ENCODE measurements at regions not wholly inside any gene's neighbourhood (a gene's known extent, or its start where the extent isn't known, plus 50 kb on each side); places are given as distances from the start of the nearest gene placed in this dataset.

- TF ChIP-seq CTCF (IDR thresholded peaks at IDR 0.05; ENCODE audit: low read depth, low read length, missing control alignments), result no peak
- in situ Hi-C loops (cut with HindIII; ENCODE audit: low pct_ligation_motif_present, low sequenced_read_pairs), result no loop called here
- DNase-seq, result no peak
- no peaks in the 10 kb centered on the region for H3K36me3 ChIP-seq (replicated peaks)
- no peaks in the 10 kb centered on the region for H3K27me3 ChIP-seq (replicated peaks)
- H3K4me3 ChIP-seq (ENCODE audit: low read depth, low read length), result no peak overlapping the region
- no peak overlapping the region for H3K27ac ChIP-seq
Measured at GRCh38 chr2:235257590-235257989, 236.3 kb upstream of the AGAP1 start.

GRCh38 chr2:235262750-235263149, 231.1 kb upstream of the AGAP1 start:
- in situ Hi-C loops (cut with HindIII; ENCODE audit: low pct_ligation_motif_present, low sequenced_read_pairs), result no loop called here
- no peak for TF ChIP-seq CTCF (IDR thresholded peaks at IDR 0.05; ENCODE audit: low read depth, low read length, missing control alignments)
- H3K27me3 ChIP-seq (replicated peaks), result no peaks in the 10 kb centered on the region
- H3K4me3 ChIP-seq (ENCODE audit: low read depth, low read length), result no peak overlapping the region
- DNase-seq, result no peak
- peak overlapping the region; percentile 79 for H3K27ac ChIP-seq
- H3K36me3 ChIP-seq (replicated peaks), result no peaks in the 10 kb centered on the region

GRCh38 chr2:235263205-235264120, 230.4 kb upstream of the AGAP1 start:
- Histone ChIP-seq H3K4me3 (ENCODE audit: low read depth, low read length) (peak overlapping the region; percentile 34), H3K36me3 (replicated peaks) (no peaks in the 10 kb centered on the region), H3K27me3 (replicated peaks) (no peaks in the 10 kb centered on the region), H3K27ac (peak overlapping the region; percentile 79)
- in situ Hi-C loops (cut with HindIII; ENCODE audit: low pct_ligation_motif_present, low sequenced_read_pairs), result no loop called here
- DNase-seq, result peak; percentile 96
- TF ChIP-seq CTCF (IDR thresholded peaks at IDR 0.05; ENCODE audit: low read depth, low read length, missing control alignments), result peak; percentile 5

DNA sequence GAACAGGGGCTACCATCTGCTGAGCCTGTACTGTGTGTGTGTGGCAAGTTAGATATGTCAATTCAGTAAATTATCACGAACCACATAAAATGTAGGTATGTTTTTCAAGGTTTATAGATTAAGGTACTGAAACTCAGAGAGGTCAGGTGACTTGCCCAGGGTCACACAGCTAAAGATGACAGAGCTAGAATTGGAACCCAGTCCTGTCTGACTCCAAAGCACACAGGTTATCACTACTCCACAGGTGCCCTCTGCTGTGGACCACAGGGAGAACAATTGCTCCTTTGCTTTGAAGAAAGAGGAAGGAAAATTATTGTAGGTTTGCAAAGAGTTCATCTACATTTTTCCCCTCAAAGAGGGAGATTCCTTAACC, 229.7 kb upstream of the AGAP1 start:
- in situ Hi-C loops (cut with HindIII; ENCODE audit: low pct_ligation_motif_present, low sequenced_read_pairs), result no loop called here
- Histone ChIP-seq H3K27ac (peak overlapping the region; percentile 79), H3K4me3 (ENCODE audit: low read depth, low read length) (peak overlapping the region; percentile 34), H3K27me3 (replicated peaks) (no peaks in the 10 kb centered on the region), H3K36me3 (replicated peaks) (no peaks in the 10 kb centered on the region)
- no peak for DNase-seq
- TF ChIP-seq CTCF (IDR thresholded peaks at IDR 0.05; ENCODE audit: low read depth, low read length, missing control alignments), result no peak

- in situ Hi-C loops (cut with HindIII; ENCODE audit: low pct_ligation_motif_present, low sequenced_read_pairs), result no loop called here
- H3K4me3 ChIP-seq (ENCODE audit: low read depth, low read length), result no peak overlapping the region
- H3K27ac ChIP-seq, result no peak overlapping the region
- no peak for TF ChIP-seq CTCF (IDR thresholded peaks at IDR 0.05; ENCODE audit: low read depth, low read length, missing control alignments)
- H3K36me3 ChIP-seq (replicated peaks), result no peaks in the 10 kb centered on the region
- H3K27me3 ChIP-seq (replicated peaks), result no peaks in the 10 kb centered on the region
- no peak for DNase-seq
Measured at GRCh38 chr2:235264512-235264911, 229.3 kb upstream of the AGAP1 start.

Measured in brain microvascular endothelial cell (primary cell).